ENCODE measurements at regions not wholly inside any gene's neighbourhood (a gene's known extent, or its start where the extent isn't known, plus 50 kb on each side); places are given as distances from the start of the nearest gene placed in this dataset.

DNA sequence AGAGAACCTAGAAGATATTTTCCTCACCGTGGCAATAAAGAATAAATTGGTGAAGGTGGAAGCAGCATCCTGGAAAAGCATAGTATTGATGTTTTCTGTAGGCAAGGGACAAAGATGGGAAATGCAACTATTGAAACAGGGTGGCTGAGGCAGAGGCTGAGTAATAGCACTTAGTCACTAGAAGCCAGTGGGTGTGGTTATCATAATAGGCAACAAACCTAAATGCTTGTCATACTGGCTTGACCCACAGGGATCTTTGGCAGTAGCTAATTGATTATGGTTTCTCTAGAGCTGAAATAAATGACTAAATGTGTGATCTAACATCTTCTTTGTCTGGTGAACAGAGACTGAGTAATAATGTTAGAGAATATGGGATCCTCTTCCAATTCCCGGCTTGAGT, 353.6 kb upstream of the RPS6KA3 start:
- no peak for TF ChIP-seq ZNF121 (CRISPR knock-in tag; conservative IDR thresholded peaks at IDR 0.05)
- TF ChIP-seq, protein P1, sequence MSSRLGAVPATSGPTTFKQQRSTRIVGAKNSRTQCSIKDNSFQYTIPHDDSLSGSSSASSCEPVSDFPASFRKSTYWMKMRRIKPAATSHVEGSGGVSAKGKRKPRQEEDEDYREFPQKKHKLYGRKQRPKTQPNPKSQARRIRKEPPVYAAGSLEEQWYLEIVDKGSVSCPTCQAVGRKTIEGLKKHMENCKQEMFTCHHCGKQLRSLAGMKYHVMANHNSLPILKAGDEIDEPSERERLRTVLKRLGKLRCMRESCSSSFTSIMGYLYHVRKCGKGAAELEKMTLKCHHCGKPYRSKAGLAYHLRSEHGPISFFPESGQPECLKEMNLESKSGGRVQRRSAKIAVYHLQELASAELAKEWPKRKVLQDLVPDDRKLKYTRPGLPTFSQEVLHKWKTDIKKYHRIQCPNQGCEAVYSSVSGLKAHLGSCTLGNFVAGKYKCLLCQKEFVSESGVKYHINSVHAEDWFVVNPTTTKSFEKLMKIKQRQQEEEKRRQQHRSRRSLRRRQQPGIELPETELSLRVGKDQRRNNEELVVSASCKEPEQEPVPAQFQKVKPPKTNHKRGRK (tag; IDR thresholded peaks at IDR 0.05), result no peak
- TF ChIP-seq TAF1 (IDR thresholded peaks at IDR 0.05; ENCODE audit: control insufficient read depth, extremely low read depth, insufficient read depth, low read length, severe bottlenecking), result no peak
- TF ChIP-seq RBM15 (IDR thresholded peaks at IDR 0.05; ENCODE audit: insufficient read depth, low read length), result no peak
- TF ChIP-seq, protein P2, sequence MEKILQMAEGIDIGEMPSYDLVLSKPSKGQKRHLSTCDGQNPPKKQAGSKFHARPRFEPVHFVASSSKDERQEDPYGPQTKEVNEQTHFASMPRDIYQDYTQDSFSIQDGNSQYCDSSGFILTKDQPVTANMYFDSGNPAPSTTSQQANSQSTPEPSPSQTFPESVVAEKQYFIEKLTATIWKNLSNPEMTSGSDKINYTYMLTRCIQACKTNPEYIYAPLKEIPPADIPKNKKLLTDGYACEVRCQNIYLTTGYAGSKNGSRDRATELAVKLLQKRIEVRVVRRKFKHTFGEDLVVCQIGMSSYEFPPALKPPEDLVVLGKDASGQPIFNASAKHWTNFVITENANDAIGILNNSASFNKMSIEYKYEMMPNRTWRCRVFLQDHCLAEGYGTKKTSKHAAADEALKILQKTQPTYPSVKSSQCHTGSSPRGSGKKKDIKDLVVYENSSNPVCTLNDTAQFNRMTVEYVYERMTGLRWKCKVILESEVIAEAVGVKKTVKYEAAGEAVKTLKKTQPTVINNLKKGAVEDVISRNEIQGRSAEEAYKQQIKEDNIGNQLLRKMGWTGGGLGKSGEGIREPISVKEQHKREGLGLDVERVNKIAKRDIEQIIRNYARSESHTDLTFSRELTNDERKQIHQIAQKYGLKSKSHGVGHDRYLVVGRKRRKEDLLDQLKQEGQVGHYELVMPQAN (IDR thresholded peaks at IDR 0.05; ENCODE audit: borderline replicate concordance), result no peak
- no peak for TF ChIP-seq GABPA (tag; conservative IDR thresholded peaks at IDR 0.05; ENCODE audit: low read depth)
- TF ChIP-seq BHLHE40 (IDR thresholded peaks at IDR 0.05; ENCODE audit: low read length), result no peak
- no peak for TF ChIP-seq ZKSCAN8 (CRISPR knock-in tag; IDR thresholded peaks at IDR 0.05)
- no peak for TF ChIP-seq ARNT (IDR thresholded peaks at IDR 0.05)
- no peak for TF ChIP-seq ZNF551 (CRISPR knock-in tag; IDR thresholded peaks at IDR 0.05)
- no peak for TF ChIP-seq ZNF780A (CRISPR knock-in tag; IDR thresholded peaks at IDR 0.05)
- TF ChIP-seq, protein P3, sequence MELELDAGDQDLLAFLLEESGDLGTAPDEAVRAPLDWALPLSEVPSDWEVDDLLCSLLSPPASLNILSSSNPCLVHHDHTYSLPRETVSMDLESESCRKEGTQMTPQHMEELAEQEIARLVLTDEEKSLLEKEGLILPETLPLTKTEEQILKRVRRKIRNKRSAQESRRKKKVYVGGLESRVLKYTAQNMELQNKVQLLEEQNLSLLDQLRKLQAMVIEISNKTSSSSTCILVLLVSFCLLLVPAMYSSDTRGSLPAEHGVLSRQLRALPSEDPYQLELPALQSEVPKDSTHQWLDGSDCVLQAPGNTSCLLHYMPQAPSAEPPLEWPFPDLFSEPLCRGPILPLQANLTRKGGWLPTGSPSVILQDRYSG (tag; conservative IDR thresholded peaks at IDR 0.05; ENCODE audit: low read depth), result no peak
- TF ChIP-seq MAZ (CRISPR knock-in tag; conservative IDR thresholded peaks at IDR 0.05 in 1 of 2, IDR thresholded peaks at IDR 0.05 in 1 of 2), result no peak
- TF ChIP-seq, protein P4, sequence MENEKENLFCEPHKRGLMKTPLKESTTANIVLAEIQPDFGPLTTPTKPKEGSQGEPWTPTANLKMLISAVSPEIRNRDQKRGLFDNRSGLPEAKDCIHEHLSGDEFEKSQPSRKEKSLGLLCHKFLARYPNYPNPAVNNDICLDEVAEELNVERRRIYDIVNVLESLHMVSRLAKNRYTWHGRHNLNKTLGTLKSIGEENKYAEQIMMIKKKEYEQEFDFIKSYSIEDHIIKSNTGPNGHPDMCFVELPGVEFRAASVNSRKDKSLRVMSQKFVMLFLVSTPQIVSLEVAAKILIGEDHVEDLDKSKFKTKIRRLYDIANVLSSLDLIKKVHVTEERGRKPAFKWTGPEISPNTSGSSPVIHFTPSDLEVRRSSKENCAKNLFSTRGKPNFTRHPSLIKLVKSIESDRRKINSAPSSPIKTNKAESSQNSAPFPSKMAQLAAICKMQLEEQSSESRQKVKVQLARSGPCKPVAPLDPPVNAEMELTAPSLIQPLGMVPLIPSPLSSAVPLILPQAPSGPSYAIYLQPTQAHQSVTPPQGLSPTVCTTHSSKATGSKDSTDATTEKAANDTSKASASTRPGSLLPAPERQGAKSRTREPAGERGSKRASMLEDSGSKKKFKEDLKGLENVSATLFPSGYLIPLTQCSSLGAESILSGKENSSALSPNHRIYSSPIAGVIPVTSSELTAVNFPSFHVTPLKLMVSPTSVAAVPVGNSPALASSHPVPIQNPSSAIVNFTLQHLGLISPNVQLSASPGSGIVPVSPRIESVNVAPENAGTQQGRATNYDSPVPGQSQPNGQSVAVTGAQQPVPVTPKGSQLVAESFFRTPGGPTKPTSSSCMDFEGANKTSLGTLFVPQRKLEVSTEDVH (IDR thresholded peaks at IDR 0.05; ENCODE audit: low read depth, partially characterized antibody), result no peak

All from K562 (cell line).